Suprapubic skin (tissue), 4 donors: ENCODE measurements at regions not wholly inside any gene's neighbourhood (a gene's known extent, or its start where the extent isn't known, plus 50 kb on each side); places are given as distances from the start of the nearest gene placed in this dataset.

Source experiments
- DNase-seq, 2 donors: peaks; one replicate each; pipeline ENCODE4 v3.0.0-alpha.2; 2019; ENCODE audit warnings: low spot score in 2 of 2
- H3K27ac ChIP-seq: fragments of 200-600 bp; sonication (generic); one replicate; pipeline ENCODE4 v1.5.1; 2019
- H3K27me3 ChIP-seq: fragments of 200-600 bp; sonication (generic); one replicate; pipeline ENCODE4 v1.5.1; 2019
- H3K36me3 ChIP-seq: fragments of 200-600 bp; sonication (generic); one replicate; pipeline ENCODE4 v1.5.1; 2019
- H3K4me1 ChIP-seq: fragments of 200-600 bp; sonication (generic); one replicate; pipeline ENCODE4 v1.5.1; 2019
- H3K4me3 ChIP-seq: fragments of 200-600 bp; sonication (generic); one replicate; pipeline ENCODE4 v1.5.1; 2019; ENCODE audit warnings: mild to moderate bottlenecking
- H3K9me3 ChIP-seq: fragments of 200-600 bp; sonication (generic); one replicate; pipeline ENCODE4 v1.5.1; 2019
- EP300 ChIP-seq: sonication (generic); formaldehyde crosslinking; IDR thresholded peaks from one replicate; pipeline ENCODE4 v1.6.1; 2017; ENCODE audit warnings: antibody characterized with exemption
- POLR2A ChIP-seq, 2 donors: fragments of 450-650 bp; IDR thresholded peaks; one replicate each; pipeline ENCODE4 v1.6.1; 2017; ENCODE audit warnings: antibody characterized with exemption in 2 of 2, mild to moderate bottlenecking in 2 of 2, moderate library complexity in 2 of 2
- POLR2AphosphoS5 ChIP-seq, 3 donors: sonication (generic); formaldehyde crosslinking; IDR thresholded peaks; one replicate each; pipeline ENCODE4 v1.6.1; 2017; ENCODE audit warnings: antibody characterized with exemption in 3 of 3
- WGBS: methylation state at CpG from one replicate; pipeline ENCODE4 v1.1.5; 2018; 5-methylcytosine and 5-hydroxymethylcytosine counted together
- TF ChIP-seq, protein P1 (sequence below), 2 donors: fragments of 200-600 bp in 1 of 2; fragments of 450-650 bp in 1 of 2; sonication (generic) in 1 of 2; IDR thresholded peaks; one replicate each; pipeline ENCODE4 v1.5.1; 2016 to 2019; ENCODE audit warnings: antibody characterized with exemption in 2 of 2, mild to moderate bottlenecking in 1 of 2, moderate library complexity in 1 of 2

- H3K9me3 ChIP-seq: no peaks in the 10 kb centered on the region
- 67% methylated on average over 2 of the region's 2 CpGs for WGBS
- H3K27me3 ChIP-seq: no peaks in the 10 kb centered on the region
- no peak for DNase-seq
- no peak overlapping the region for H3K27ac ChIP-seq
- no peaks in the 10 kb centered on the region for H3K36me3 ChIP-seq
- H3K4me3 ChIP-seq: no peak overlapping the region
- H3K4me1 ChIP-seq: no peaks in the 10 kb centered on the region
- TF ChIP-seq POLR2A (IDR thresholded peaks at IDR 0.05): no peak
- TF ChIP-seq, protein P1, sequence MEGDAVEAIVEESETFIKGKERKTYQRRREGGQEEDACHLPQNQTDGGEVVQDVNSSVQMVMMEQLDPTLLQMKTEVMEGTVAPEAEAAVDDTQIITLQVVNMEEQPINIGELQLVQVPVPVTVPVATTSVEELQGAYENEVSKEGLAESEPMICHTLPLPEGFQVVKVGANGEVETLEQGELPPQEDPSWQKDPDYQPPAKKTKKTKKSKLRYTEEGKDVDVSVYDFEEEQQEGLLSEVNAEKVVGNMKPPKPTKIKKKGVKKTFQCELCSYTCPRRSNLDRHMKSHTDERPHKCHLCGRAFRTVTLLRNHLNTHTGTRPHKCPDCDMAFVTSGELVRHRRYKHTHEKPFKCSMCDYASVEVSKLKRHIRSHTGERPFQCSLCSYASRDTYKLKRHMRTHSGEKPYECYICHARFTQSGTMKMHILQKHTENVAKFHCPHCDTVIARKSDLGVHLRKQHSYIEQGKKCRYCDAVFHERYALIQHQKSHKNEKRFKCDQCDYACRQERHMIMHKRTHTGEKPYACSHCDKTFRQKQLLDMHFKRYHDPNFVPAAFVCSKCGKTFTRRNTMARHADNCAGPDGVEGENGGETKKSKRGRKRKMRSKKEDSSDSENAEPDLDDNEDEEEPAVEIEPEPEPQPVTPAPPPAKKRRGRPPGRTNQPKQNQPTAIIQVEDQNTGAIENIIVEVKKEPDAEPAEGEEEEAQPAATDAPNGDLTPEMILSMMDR (IDR thresholded peaks at IDR 0.05): no peak
These were observed 913.5 kb downstream of the MRPL39 start for GRCh38 chr21:24693779-24694178.

GRCh38 chr21:24681456-24681855, 925.8 kb downstream of the MRPL39 start:
- no peaks in the 10 kb centered on the region for H3K27me3 ChIP-seq
- H3K27ac ChIP-seq: no peak overlapping the region
- TF ChIP-seq, protein P1 (IDR thresholded peaks at IDR 0.05): no peak
- TF ChIP-seq POLR2A (IDR thresholded peaks at IDR 0.05): no peak
- TF ChIP-seq POLR2AphosphoS5 (IDR thresholded peaks at IDR 0.05): no peak
- TF ChIP-seq EP300: no peak
- H3K4me1 ChIP-seq: no peaks in the 10 kb centered on the region
- no peak overlapping the region for H3K4me3 ChIP-seq
- no peaks in the 10 kb centered on the region for H3K36me3 ChIP-seq
- WGBS: 48% methylated on average over 2 of the region's 2 CpGs
- H3K9me3 ChIP-seq: no peaks in the 10 kb centered on the region
- DNase-seq: no peak

DNA sequence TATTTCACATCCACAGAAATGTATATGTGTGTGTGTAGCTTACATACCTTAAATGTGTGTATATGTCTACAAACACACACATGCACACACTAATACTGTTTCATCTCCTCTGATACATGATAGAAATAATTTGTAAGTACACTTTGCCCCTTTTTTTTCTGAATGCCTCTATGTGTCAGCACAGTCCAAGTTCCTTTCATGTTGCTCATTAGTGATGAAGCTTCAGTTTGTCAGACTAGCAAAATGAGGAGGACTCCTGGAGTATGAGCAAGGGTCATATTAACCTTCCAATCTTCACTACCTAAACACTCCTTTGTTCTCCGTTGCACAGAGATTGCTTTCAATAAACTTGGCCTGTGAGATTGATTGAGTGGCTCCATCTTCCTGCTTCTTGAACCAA, 935.4 kb downstream of the MRPL39 start:
- Histone ChIP-seq H3K27ac (no peak overlapping the region), H3K4me3 (no peak overlapping the region), H3K27me3 (no peaks in the 10 kb centered on the region), H3K9me3 (no peaks in the 10 kb centered on the region), H3K36me3 (no peaks in the 10 kb centered on the region), H3K4me1 (no peaks in the 10 kb centered on the region)
- TF ChIP-seq POLR2AphosphoS5 (IDR thresholded peaks at IDR 0.05): no peak
- no peak for TF ChIP-seq EP300
- TF ChIP-seq, protein P1 (IDR thresholded peaks at IDR 0.05): no peak
- no peak for TF ChIP-seq POLR2A (IDR thresholded peaks at IDR 0.05)
- no peak for DNase-seq
- 65% methylated on average over 1 of the region's 1 CpG for WGBS

- H3K4me3 ChIP-seq: no peak overlapping the region
- H3K4me1 ChIP-seq: no peaks in the 10 kb centered on the region
- TF ChIP-seq POLR2AphosphoS5 (IDR thresholded peaks at IDR 0.05) (no peak), EP300 (no peak), POLR2A (IDR thresholded peaks at IDR 0.05) (no peak)
- TF ChIP-seq, protein P1 (IDR thresholded peaks at IDR 0.05): no peak
- H3K36me3 ChIP-seq: no peaks in the 10 kb centered on the region
- no peak overlapping the region for H3K27ac ChIP-seq
- H3K9me3 ChIP-seq: no peaks in the 10 kb centered on the region
- DNase-seq: no peak
- H3K27me3 ChIP-seq: no peaks in the 10 kb centered on the region
These were observed 948.4 kb downstream of the MRPL39 start for GRCh38 chr21:24658926-24659325.

DNA sequence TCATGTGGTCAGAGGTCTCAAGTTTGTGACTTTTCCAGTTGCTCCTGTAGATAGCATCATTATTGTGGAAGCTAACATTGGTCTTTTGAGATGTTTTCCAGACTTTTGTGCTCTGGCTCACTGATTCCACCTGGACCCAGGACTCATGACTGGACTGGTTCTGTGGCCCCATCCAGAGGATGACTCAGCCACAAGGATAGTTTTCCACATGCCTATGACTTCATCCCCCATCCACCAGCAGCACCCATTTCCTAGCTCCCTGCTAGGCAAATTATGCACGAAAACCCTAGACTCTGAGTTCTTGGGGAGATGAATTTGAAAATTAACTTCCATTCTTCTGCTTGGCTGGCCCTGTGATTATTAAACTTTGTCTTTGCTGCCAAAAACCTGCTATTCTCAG, 949.3 kb downstream of the MRPL39 start:
- WGBS: 63% methylated on average over 1 of the region's 1 CpG
- Histone ChIP-seq H3K27me3 (no peaks in the 10 kb centered on the region), H3K4me1 (no peaks in the 10 kb centered on the region), H3K9me3 (no peaks in the 10 kb centered on the region), H3K27ac (no peak overlapping the region), H3K4me3 (no peak overlapping the region), H3K36me3 (no peaks in the 10 kb centered on the region)
- no peak for TF ChIP-seq EP300
- TF ChIP-seq POLR2A (IDR thresholded peaks at IDR 0.05): no peak
- TF ChIP-seq POLR2AphosphoS5 (IDR thresholded peaks at IDR 0.05): no peak
- DNase-seq: no peak

DNA sequence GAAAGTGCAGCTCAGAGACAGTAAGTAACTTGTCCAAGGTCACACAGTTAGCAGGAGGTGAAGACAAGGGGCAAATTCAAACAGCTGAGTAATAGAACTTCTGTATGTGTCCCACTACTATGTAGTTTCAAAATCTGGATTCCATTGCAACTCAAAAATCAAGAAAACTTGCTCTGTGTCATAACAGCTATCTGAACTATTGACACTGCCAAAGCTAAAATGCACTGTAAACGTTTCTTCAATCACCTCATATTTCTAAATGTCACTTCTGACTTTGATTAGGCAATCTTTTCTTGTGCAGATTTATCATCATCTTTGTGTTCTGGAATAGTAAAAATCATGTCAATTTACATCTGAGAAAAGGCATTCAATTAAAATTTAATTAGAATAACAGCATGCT, 957.6 kb downstream of the MRPL39 start:
- H3K36me3 ChIP-seq: no peaks in the 10 kb centered on the region
- TF ChIP-seq POLR2AphosphoS5 (IDR thresholded peaks at IDR 0.05) (no peak), EP300 (no peak), POLR2A (IDR thresholded peaks at IDR 0.05) (no peak)
- TF ChIP-seq, protein P1 (IDR thresholded peaks at IDR 0.05): no peak
- WGBS: 26% methylated on average over 1 of the region's 1 CpG

More for the DNA sequence above, 957.6 kb downstream of the MRPL39 start:
- no peak for DNase-seq
- Histone ChIP-seq H3K27me3 (no peaks in the 10 kb centered on the region), H3K4me3 (no peak overlapping the region), H3K9me3 (no peaks in the 10 kb centered on the region), H3K27ac (no peak overlapping the region), H3K4me1 (no peaks in the 10 kb centered on the region)
